ENCODE measurements at regions not wholly inside any gene's neighbourhood (a gene's known extent, or its start where the extent isn't known, plus 50 kb on each side); places are given as distances from the start of the nearest gene placed in this dataset.

- BruUV-seq (replicated peaks) = no TSS peak
- CTCF ChIA-PET = interaction anchor here (1.3 kb wide), 1 partner anchor 32 kb away, joined by 3 read pairs; no protein-coding TSS in a partner anchor
- FAIRE-seq = no peak
- Histone ChIP-seq H3K36me3 (ENCODE audit: control insufficient read depth in 2 of 2, extremely low read depth in 1 of 2, insufficient read depth in 2 of 2, low read length in 2 of 2) (no peaks in the 10 kb centered on the region), H3K79me2 (ENCODE audit: control insufficient read depth, insufficient read depth, low read length) (no peaks in the 10 kb centered on the region), H3K9ac (replicated peaks; ENCODE audit: extremely low read depth, insufficient read depth, low read length) (no peak overlapping the region), H3K9me3 (replicated peaks; ENCODE audit: control insufficient read depth, insufficient read depth, low read length) (no peaks in the 10 kb centered on the region), H3K27me3 (ENCODE audit: control insufficient read depth in 2 of 2, insufficient read depth in 2 of 2, low read length in 2 of 2) (no peaks in the 10 kb centered on the region), H3K4me3 (replicated peaks in 1 of 3; ENCODE audit: insufficient read depth in 1 of 3, low read depth in 1 of 3, low read length in 3 of 3) (no peak overlapping the region), H3K4me2 (ENCODE audit: insufficient read depth, low read length) (no peak overlapping the region), H3K4me1 (ENCODE audit: control insufficient read depth, extremely low read depth, insufficient read depth, low read length) (no peaks in the 10 kb centered on the region), H3K9me1 (replicated peaks; ENCODE audit: control insufficient read depth, extremely low read depth, insufficient read depth, low read length) (no peaks in the 10 kb centered on the region), H2AFZ (ENCODE audit: low read depth, low read length) (no peak overlapping the region), H4K20me1 (replicated peaks; ENCODE audit: control insufficient read depth, extremely low read depth, insufficient read depth, low read length) (no peaks in the 10 kb centered on the region), H3K27ac (ENCODE audit: insufficient read depth, low read depth, low read length) (no peak overlapping the region)
- DNase-seq (ENCODE audit: low read depth, low spot score) = no peak
- dilution Hi-C loops (cut with MboI; ENCODE audit: extremely low pct_ligation_motif_present, low sequenced_read_pairs) = no loop called here
- intact Hi-C loops (cut with micrococcal nuclease) = no loop called here
- TF ChIP-seq POLR2AphosphoS5 (IDR thresholded peaks at IDR 0.05; ENCODE audit: insufficient read depth, low read depth, low read length) = no peak
- TF ChIP-seq GATA2 (IDR thresholded peaks at IDR 0.05; ENCODE audit: insufficient read depth, insufficient read length, low read depth, low read length) = no peak
- no peak for TF ChIP-seq EZH2 (IDR thresholded peaks at IDR 0.05; ENCODE audit: borderline replicate concordance, low read depth, low read length, severe bottlenecking)
- no peak for TF ChIP-seq CTCF (IDR thresholded peaks at IDR 0.05; ENCODE audit: extremely low read depth in 1 of 2, insufficient read depth in 1 of 2, low read depth in 1 of 2, low read length in 2 of 2)
- POLR2A ChIA-PET = no interaction called here
These were observed 514.9 kb upstream of the ARRDC3 start for GRCh38 chr5:91898019-91898418.

GRCh38 chr5:91888810-91889209 is 505.7 kb upstream of the ARRDC3 start:
- CTCF ChIA-PET = no interaction called here
- H3K79me2 ChIP-seq (ENCODE audit: control insufficient read depth, insufficient read depth, low read length) = no peaks in the 10 kb centered on the region
- no peak overlapping the region for H3K27ac ChIP-seq (ENCODE audit: insufficient read depth, low read depth, low read length)
- no peak for DNase-seq (ENCODE audit: low read depth, low spot score)
- H3K9me3 ChIP-seq (replicated peaks; ENCODE audit: control insufficient read depth, insufficient read depth, low read length) = no peaks in the 10 kb centered on the region
- H3K9me1 ChIP-seq (replicated peaks; ENCODE audit: control insufficient read depth, extremely low read depth, insufficient read depth, low read length) = no peaks in the 10 kb centered on the region
- no peaks in the 10 kb centered on the region for H3K4me1 ChIP-seq (ENCODE audit: control insufficient read depth, extremely low read depth, insufficient read depth, low read length)
- POLR2A ChIA-PET = no interaction called here
- no peak overlapping the region for H3K9ac ChIP-seq (replicated peaks; ENCODE audit: extremely low read depth, insufficient read depth, low read length)
- intact Hi-C loops (cut with micrococcal nuclease) = no loop called here
- dilution Hi-C loops (cut with MboI; ENCODE audit: extremely low pct_ligation_motif_present, low sequenced_read_pairs) = no loop called here
- H3K27me3 ChIP-seq (ENCODE audit: control insufficient read depth in 2 of 2, insufficient read depth in 2 of 2, low read length in 2 of 2) = no peaks in the 10 kb centered on the region
- no peaks in the 10 kb centered on the region for H4K20me1 ChIP-seq (replicated peaks; ENCODE audit: control insufficient read depth, extremely low read depth, insufficient read depth, low read length)
- H3K4me2 ChIP-seq (ENCODE audit: insufficient read depth, low read length) = no peak overlapping the region
- H2AFZ ChIP-seq (ENCODE audit: low read depth, low read length) = no peak overlapping the region
- BruUV-seq (replicated peaks) = no TSS peak
- FAIRE-seq = no peak
- no peak overlapping the region for H3K4me3 ChIP-seq (replicated peaks in 1 of 3; ENCODE audit: insufficient read depth in 1 of 3, low read depth in 1 of 3, low read length in 3 of 3)
- TF ChIP-seq EZH2 (IDR thresholded peaks at IDR 0.05; ENCODE audit: borderline replicate concordance, low read depth, low read length, severe bottlenecking) (no peak), FOS (IDR thresholded peaks at IDR 0.05; ENCODE audit: borderline replicate concordance, insufficient read depth, low read length) (no peak), MYC (IDR thresholded peaks at IDR 0.05; ENCODE audit: low read depth, low read length) (no peak), GATA2 (IDR thresholded peaks at IDR 0.05; ENCODE audit: insufficient read depth, insufficient read length, low read depth, low read length) (no peak), POLR2AphosphoS5 (IDR thresholded peaks at IDR 0.05; ENCODE audit: insufficient read depth, low read depth, low read length) (no peak)
- no peaks in the 10 kb centered on the region for H3K36me3 ChIP-seq (ENCODE audit: control insufficient read depth in 2 of 2, extremely low read depth in 1 of 2, insufficient read depth in 2 of 2, low read length in 2 of 2)

Data from endothelial cell of umbilical vein (primary cell).